Amniotic epithelial cell (primary cell): ENCODE measurements at regions not wholly inside any gene's neighbourhood (a gene's known extent, or its start where the extent isn't known, plus 50 kb on each side); places are given as distances from the start of the nearest gene placed in this dataset.
A peak's percentile ranks its signal among the peaks of the same experiment; 100 is the strongest.

Source experiments
- DNase-seq: peaks from one replicate; pipeline ENCODE4 v3.0.0-alpha.2; 2010; ENCODE audit warnings: low read depth

DNA sequence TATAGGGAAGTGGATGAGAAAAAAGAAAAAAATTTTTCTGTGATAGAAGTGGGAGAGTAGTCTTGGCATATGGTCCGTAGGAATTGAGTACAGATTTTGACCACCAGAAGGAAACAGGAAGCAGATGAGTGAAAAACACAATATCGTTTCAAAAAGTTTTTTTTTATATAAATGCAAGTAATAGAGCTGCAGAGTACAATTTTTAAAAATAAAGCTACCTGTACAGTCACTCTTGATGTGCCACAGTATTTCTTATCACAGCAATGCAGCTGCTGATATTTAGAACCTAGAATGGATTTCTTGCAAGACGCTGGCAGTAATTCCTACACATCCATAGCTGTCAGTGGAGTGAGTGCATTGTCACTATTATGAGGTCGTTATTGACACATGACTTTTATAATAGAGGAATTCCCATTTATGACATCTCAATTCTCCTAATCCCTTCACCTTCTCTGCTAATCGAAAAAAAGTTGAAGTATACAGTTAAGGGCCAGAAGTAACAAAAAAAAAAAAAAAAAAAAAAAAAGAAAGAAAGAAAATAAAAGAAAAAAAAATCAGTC is 477.7 kb downstream of the TAF11L14 start:
- DNase-seq: no peak

- DNase-seq: peak; percentile 5
Measured at GRCh38 chr5:18113721-18114120, 479.5 kb downstream of the TAF11L14 start.

DNA sequence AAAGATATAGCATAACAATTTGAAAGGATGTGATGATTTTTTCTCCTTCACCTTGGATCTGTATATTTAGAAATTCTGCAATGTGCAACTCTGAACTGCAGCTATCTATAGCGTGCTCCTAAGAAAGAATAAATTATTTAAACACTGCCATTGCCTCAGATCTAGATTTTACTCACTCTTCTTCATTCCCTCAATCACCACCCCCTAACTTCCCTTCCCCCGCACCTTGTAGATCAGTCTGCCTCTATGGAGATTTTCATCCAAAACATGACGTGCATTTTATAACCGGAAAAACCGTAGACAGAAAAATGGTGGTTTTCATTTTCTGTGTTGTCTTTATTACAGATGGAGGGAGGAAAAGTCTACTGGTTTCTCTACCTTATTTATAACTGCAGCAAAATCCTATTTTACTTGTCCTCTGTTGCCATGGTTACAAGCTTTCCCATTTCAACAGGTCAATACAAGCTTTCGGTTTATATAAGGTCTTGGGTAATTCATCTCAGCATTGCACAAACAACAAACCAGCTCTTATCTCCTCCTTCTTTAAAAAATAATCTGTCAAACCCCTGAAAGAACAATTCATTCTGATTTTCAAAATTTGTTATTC is 480.0 kb downstream of the TAF11L14 start:
- DNase-seq: no peak

DNA sequence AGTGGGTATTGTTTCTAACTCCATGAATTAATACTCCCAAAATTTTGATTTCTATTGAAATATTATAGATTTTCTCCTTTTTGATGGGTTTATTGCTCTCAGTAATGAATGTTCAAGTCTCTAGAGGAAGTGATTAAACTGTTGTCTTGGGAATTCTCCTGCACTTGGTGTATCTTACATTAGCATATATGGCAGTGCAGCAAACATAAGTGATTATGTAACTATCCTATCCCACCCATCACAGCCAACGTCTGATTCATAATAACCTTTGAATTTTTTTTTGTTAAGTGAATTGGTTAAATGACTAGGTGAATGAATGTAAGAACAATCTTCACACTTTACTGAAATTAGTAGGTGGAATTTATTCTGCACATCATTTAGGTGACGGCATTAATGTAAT is 483.7 kb downstream of the TAF11L14 start:
- DNase-seq: no peak

DNA sequence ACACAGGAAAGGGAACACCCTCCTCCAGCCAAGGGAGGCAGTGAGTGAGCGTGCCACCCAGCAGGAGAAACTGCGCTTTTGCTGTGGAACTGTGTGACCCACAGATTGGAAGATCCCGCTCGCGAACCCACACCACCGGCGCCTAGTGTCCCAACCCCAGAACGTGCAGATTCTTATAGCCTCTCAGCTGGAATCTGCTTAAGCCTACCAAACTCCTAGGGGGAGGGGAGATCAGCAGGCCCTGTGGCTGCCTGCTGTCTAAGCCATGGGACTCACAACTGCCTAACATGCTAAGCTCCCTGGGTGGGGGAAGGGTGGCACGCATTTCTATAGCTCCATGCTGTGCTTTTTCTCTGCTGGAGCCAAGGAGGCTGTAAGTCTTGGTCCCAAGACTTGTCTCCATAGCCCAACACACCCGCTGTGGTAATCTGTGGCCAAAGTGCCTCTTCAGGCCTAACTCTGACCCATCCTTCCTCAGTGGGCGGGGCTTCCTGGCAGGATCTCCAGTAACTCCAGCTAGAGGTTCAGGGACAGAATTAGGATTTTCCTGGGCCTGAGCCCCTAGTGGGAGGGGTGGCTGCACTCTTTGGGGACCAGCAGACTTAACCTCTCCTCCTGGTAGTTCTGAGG is 485.0 kb downstream of the TAF11L14 start:
- DNase-seq: no peak

- DNase-seq: no peak
Measured at GRCh38 chr5:18141222-18141621, 507.0 kb downstream of the TAF11L14 start.

GRCh38 chr5:18142831-18143230 is 508.6 kb downstream of the TAF11L14 start:
- no peak for DNase-seq

DNA sequence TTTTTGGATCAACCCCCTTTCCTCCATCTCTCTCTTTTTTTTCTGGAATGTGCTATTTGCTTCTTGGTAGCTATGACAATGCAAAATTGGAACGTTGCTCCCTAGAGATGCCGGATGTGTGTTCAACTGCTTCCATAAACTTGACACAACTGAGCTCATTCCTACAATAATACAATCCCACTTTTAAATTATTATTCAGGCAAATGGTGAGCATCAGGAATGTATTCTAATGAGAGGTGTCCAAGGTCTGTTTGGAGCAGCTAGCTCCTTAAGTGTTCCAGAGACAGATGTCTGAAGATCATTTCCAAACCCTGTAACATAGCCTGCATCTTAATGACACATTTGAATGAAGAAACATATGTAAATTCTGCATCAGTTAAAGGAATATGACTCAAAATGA is 518.4 kb downstream of the TAF11L14 start:
- no peak for DNase-seq

- DNase-seq: no peak
Measured at GRCh38 chr5:18158166-18158565, 523.9 kb downstream of the TAF11L14 start.

DNA sequence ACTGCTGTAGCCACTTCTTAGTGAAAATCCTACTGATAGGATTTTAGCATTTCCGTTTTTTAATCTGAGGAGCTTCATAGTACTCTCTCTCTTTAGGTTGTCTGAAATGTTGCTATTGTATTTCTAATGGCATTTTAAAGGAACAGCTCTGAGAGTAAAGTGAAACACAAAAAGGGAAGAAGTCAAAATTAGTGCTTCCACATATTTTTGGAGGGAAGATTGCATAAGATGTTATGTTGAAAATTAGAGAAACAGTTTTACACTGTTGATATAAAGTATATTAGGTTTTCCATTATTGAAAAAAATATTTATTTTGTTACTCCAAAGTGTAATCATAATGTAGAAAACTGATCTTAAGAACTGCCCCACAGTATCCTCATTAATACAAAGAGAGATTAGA is 525.1 kb downstream of the TAF11L14 start:
- no peak for DNase-seq

DNA sequence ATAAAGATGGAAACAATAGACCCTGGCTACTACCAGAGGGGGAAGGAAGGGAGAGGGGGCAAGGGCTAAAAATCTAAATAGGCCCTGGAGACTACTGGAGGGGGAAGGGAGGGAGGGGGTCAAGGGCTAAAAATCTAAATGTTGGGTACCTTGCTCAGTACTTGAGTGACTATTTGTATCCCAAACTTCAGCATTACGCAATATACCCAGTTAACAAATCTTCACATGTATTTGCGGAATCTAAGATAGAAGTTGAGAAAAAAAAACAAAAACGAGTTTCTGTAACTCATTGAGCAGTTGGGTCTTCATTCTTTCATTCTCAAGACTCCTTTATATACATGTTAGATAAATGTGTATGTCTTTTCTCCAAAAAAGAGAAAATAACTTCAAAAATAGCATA is 537.4 kb downstream of the TAF11L14 start:
- DNase-seq: no peak

GRCh38 chr5:18179579-18179978 is 545.3 kb downstream of the TAF11L14 start:
- DNase-seq: no peak

GRCh38 chr5:18181575-18181974 is 547.3 kb downstream of the TAF11L14 start:
- DNase-seq: no peak

GRCh38 chr5:18195910-18196309 is 561.6 kb downstream of the TAF11L14 start:
- DNase-seq: no peak

DNA sequence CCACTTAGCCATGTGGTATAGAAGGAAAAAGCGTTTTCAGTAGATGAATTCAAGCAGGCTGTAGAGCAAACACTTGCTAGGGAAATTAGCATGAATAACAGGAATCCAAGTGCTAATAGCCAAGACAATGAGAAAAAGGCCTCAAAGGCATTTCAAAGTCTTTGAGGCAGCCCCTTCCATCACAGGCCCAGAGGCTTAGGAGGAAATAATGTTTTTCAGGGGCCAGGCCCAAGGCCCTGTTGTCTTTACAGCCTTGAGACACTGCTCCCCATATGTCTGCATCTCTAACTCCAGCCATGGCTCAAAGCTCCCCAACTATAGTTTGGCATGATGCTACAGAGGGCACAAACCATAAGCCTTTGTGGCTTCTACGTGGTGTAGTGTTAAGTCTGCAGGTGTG is 563.5 kb downstream of the TAF11L14 start:
- no peak for DNase-seq

DNA sequence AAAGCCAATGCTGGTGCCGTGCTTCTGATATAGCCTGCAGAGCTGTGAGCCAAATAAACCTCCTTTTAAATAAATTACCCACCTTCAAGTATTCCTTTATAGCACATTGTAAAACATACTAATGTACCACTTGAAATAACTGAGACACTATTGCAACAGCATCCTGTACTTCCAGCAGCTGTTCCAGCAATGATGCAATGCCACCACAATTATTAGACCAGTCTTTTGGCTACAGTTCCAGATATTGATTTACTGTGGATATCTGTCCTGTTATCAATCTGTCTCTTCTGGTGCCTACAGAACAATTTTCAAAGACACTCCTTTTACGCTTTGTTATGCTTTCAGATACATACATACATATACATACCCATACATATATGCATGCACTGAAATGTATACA is 567.9 kb downstream of the TAF11L14 start:
- DNase-seq: peak; percentile 1

- no peak for DNase-seq
Measured at GRCh38 chr5:18203296-18203695, 569.0 kb downstream of the TAF11L14 start.

- no peak for DNase-seq
Measured at GRCh38 chr5:18213666-18214065, 579.4 kb downstream of the TAF11L14 start.

DNA sequence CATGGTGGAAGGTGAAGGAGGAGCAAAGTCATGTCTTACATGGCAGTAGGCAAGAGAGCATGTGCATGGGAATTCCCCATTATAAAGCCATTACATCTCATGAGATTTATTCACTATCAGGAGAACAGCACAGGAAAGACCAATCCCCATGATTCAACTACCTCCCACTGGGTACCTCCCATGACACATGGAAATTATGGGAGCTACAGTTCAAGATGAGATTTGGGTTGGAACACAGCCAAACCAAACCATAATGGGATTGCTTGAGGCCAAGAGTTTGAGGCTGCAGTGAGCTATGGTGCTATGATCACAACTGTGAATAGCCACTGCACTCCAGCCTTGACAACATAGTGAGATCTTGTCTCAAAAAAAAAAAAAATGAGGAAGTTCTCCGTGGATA is 581.8 kb downstream of the TAF11L14 start:
- DNase-seq: no peak

DNA sequence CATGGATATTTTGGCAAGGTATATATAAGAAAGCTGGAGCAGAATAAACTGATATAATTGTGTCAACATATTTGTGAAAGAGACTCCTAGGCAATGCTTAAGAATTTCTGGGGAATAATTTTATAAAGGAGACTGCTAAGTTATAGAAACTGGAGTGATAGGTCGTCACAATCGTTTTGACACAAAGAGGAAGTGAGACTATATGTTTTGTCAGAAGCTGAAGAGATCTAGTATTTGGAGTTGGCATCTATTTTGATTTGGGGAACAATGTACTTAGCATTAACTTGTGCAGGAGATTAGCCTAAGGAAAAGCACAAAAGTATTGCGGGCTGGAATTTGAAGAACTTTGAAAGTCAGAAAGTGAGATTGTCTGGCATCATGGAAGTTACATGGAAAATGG is 582.5 kb downstream of the TAF11L14 start:
- DNase-seq: no peak

- no peak for DNase-seq
Measured at GRCh38 chr5:18219241-18219640, 585.0 kb downstream of the TAF11L14 start.

DNA sequence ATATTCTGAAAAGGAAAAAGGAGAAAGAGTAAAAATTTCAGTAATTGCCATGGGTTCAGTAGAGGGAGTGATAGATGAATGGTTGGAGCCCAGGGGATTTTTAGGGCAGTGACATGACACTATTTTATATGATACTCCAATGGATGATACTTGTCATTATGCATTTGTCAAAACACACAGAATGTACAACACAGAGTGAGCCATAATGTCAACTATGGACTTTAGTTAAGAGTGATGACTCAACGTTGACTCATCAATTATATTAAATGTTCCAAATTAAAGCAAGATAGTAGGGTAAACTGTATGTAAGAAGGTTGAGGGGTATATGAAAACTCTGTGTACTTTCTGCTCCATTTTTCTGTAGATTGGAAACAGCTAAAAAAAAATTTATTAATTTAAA is 586.4 kb downstream of the TAF11L14 start:
- DNase-seq: no peak

DNA sequence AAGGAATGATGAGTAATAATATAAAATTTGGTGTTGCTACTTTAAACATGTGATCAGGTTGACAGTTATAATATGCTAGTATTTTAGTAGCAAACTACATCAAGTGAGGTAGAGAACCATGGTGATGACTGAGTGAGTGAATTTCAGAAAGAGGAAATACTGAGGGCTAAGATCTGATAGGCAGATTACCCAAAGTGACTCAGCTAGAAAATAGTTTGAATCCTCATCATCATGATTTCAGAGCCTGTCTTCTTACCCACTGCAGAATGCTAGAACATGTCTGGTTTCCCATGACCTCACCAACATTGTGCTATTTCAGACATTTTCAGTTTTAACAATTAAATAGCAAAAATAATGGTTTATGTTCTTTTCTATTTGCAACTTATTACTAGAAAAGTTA is 602.1 kb downstream of the TAF11L14 start:
- DNase-seq: peak; percentile 36

GRCh38 chr5:18238321-18238720 is 604.1 kb downstream of the TAF11L14 start:
- DNase-seq: no peak
